Activated naive CD4-positive, alpha-beta T cell (primary cell): ENCODE measurements at regions not wholly inside any gene's neighbourhood (a gene's known extent, or its start where the extent isn't known, plus 50 kb on each side); places are given as distances from the start of the nearest gene placed in this dataset.
"Not testable (repeated sequence)": the region's sequence is repeated elsewhere in the genome, so short reads cannot be mapped to it uniquely, and the experiment has no call there.

Experiments
- DNase-seq, 4 experiments: peaks; one replicate each; lab custom pipeline; 2025; lab: John Stamatoyannopoulos, UW

DNA sequence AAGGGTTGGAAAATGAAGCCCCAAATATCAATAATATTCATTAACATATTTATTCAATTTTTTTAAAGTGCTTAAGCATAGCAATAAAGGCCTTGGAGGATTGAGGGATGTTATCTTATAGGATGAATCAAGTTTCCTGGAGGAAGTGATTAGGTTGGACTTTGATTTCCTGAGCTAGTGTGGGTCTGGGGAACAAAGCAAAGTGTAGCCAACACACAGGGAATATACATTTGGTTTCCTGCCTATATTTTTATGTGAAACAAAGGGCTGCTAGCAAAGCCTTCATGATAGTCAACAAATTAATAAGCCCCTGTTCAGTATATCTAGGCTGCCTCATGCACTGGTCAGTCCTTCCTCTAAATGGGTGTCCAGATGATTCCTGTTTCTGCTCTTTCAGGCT is 261.1 kb upstream of the IL12A start:
- no peak for DNase-seq

DNA sequence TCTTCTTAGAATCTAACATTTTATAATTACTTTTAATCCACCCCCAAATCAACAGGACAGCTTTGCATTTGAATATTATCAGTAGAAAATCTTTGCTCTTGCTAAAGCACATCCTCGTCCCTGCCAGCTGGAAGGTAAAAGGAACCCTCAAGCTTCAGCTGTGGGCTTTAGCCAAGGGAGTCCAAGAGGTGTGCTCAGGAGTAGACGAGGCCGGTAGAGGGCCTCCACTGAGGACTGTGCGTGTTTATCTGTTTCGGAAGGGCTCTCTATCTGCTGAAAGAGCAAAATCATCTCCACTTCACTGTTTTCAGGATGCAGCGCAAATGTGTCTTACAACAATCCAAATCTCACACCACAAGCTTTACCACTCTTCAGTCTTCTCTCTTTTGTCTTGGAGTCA is 257.4 kb upstream of the IL12A start:
- DNase-seq: no peak

DNA sequence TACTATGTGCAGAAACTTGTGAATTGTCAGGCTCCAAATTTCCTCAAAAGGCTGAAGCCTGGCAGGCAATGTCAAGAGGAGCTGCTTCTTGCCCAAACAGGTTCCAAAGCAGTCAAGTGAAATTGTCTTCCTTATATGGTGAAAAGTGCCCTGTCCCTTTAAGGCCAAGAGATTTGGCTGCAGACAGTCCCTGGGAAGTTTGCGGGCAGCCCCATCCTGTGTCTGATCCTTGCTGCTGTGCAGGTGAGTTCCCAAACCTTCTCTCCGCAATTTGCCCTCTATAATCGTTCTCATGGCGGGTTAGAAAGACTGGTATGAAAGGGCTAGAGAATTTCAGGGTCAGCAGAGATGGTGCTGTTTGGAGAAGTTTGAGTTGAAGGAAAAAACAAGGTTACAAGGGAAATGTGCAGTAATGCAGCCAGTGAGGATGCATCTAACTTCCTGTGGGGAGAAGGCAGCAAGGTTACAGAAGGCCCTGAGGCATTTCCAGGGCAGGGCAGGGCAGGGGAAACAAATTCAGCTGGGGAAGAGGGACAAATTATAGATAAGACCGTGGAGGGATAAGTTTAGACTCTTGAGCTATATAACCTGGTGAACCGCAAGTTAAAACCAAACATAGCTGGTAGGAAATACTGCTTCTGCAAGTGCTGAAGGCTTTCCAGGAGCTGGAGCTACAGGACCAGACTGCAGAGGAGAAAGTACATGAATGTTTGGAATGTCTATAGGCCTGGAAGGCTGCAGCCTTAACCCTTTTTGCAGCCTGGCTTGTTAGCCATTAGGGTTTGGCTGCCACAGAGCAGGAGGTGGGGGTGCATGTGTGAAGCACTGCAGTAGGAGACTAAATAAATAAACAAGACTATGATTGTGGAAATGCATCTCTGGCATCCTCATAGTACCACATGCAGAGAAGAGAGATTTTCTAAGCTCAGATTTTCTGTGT is 256.2 kb upstream of the IL12A start:
- DNase-seq: no peak

DNA sequence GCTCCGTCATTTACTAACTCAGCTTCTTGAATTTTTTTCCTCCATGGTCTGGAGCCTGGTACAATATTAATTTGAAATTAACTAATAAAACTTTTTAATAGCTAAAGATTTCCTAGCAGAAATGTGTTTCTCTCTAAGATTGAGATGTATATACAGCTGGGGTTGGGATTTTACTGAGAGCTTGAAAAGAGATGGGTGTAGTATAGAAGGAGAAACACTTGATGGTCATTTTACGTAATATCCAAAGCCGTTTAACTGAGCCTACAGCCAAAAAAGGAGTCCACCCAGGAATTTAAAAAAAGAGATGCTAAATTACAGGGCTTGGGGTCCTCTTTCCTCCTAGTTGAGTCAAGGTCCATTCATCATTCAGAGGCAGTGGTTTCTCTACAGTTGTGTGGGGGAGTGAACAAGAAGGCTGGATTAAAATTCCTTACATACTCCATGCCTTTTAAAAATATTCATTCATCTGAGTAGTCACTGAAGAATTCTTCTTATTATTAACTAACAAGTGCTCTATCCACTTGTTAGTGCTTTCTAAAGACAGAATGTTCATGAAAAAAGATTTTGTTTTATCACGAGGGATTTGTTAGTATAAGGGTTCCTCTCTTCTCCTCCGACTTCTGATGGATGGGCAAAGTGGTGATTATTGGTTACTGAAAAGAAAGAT is 255.3 kb upstream of the IL12A start:
- DNase-seq: no peak

DNA sequence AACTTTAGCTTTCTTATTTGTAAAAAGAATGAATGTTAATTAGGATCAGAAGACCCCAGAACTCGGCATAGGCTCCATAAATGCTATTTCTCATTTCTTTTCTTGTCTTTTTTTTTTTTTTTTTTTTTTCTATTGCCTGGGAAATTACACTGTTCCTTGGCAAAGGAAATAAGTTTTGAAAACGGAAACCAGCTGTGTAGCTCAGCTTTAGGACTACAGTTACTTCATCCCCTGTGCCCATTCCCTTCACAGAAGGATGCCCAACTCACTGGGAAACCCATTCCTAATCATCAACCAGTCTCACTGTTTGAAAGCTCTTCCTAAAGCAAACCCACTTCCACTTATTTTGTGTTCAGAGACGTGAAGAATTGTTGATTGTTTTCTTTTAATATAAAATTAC is 254.0 kb upstream of the IL12A start:
- DNase-seq: no peak

DNA sequence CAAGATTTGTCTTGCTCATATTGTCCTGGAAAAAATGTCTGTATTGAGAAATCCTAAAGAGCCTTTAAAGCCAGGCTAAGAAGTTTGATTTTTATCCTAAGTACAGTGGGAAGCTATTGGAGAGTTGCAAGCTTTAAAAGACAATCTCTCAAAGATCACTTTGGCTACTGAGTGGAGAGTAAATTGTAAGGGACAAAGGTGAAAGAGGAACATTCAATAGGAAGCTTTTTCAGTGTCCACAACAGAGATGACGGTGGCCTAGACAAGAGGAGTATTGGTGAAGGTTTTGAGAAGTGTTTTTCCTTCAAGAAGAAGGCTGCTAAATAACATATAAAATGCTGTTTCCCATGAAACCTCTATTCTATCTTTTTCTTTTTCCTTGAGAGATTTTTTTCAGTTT is 249.5 kb upstream of the IL12A start:
- DNase-seq: no peak

DNA sequence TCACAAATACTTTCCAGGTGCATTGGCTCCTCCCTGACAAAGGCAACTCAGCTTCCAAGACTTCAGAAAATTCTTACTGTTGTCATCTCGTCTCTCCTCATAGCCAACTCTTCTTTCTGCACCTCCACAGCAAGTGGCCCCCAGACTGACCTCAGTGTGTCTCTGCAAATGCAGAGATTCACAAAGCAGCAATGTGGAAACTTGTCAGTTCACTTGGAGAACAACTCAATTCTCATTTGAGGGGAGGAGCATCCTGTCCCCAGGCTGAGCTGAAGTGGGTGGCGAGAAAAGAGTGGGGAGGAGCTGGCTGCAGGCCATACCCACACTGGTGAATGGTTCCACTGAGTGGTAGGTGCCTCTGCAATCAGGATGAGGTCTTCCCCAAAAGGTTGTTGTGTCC is 248.7 kb upstream of the IL12A start:
- no peak for DNase-seq

DNA sequence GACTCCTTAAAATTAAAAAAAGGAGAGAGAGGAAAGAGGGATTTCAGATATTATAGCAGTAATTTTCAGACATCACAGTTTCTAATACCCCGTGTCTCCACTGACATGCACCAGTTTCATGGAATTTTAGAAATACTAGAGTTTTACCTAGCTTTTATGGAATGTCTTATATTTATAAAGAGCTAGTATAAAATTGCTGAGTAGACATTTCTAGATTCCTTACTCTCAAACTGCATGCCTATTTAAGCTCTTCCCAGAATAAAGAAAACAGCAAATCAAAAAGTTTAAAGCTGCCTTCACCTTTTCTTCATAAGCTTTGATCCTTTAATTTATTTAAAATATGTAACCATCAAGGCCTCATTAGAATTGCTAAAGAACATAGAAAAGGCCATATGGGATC is 247.4 kb upstream of the IL12A start:
- DNase-seq: no peak

DNA sequence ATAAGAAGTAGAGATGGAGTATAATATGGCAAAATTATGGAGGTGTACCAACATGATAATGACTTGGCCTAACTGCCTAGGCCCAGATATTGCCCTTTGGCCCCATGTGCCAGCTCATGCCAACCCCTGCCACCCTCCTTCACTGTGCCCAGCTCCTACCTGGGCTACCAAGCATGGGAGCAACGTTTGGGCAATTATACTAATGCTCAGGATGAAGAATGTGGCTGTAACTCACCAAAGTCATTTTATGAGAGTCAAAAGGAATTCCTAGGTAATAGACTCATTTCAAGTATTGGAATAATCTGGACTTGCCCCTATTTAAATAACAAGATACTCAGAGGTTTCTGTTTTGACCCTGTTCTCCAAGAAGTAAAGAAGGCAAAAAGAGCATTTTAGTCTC is 240.2 kb upstream of the IL12A start:
- no peak for DNase-seq

DNA sequence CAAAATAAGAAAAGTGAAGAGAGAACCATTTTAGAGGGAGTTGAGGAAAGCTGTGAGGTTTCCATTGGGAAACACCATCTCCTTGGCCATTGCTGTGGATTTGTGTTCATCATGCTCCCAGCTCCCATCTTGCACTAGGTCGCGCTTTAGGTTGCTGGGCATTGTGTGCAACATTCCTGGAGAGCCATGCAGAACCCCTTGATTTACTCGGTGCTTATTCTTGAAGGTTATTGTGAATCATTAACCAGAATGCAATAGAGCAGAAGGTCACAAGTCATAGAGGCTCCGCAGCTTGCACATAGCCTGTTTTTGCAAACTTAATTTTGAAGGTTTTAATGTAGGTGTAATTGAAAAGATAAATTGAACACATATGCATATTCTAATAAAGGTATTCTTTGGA is 239.2 kb upstream of the IL12A start:
- DNase-seq: no peak

DNA sequence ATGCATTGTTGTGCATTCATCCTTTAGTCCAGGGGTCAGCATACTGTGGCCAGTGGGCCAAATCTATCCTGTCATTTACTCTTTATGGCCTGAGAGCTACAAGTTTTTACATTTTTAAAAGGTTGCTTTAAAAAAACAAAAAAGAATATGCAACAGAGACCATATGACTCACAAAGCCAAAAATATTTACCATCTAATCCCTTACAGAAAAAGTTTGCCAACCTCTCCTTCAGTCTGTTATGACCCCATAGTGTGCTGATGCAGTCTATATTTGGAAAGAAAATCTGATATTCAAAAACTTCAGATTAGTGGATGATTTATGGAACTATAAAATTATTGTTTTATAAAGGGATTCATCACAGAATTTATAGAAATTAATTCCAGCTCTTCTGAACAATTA is 237.5 kb upstream of the IL12A start:
- no peak for DNase-seq

DNA sequence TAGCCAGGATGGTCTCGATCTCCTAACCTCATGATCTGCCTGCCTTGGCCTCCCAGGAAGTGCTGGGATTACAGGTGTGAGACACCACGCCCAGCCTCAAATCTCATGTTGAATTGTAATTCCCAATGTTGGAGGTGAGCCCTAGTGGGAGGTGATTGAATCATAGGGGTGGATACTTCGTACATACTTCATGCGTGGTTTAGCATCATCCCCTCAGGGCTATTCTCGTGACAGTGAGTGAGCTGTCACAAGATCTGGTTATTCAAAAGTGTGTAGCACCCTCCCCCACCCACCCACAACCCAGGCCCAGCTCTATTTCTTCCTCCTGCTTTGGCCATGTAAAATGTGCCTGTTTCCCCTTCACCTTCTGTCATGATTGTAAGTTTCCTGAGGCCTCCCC is 236.9 kb upstream of the IL12A start:
- DNase-seq: no peak

DNA sequence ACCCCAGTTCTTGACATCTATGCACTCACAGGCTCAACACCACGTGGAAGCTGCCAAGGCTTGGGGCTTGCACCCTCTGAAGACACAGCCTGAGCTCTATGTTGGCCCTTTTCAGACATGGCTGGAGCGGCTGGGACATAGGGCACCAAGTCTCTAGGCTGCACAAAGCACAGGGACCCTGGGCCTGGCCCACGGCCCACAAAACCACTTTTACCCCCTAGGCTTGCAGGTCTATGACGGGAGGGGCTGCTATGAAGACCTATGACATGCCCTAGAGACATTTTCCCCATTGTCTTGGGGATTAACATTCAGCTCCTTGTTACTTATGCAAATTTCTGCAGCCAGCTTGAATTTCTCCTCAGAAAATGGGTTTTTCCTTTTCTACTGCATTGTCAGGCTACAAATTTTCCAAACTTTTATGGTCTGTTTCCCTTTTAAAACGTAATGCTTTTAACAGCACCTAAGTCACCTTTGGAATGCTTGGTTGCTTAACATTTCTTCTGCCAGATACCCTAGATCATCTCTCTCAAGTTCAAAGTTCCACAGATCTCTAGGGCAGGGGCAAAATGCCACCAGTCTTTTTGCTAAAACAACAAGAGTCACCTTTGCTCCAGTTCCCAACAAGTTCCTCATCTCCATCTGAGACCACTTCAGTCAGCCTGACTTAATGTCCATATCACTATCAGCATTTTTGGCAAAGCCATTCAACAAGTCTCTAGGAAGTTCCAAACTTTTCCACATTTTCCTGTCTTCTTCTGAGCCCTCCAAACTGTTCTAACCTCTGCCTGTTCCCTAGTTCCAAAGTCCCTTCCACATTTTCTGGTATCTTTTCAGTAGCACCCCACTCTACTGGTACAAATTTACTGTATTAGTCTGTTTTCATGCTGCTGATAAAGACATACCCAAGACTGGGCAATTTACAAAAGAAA is 232.1 kb upstream of the IL12A start:
- not testable (repeated sequence) for DNase-seq

DNA sequence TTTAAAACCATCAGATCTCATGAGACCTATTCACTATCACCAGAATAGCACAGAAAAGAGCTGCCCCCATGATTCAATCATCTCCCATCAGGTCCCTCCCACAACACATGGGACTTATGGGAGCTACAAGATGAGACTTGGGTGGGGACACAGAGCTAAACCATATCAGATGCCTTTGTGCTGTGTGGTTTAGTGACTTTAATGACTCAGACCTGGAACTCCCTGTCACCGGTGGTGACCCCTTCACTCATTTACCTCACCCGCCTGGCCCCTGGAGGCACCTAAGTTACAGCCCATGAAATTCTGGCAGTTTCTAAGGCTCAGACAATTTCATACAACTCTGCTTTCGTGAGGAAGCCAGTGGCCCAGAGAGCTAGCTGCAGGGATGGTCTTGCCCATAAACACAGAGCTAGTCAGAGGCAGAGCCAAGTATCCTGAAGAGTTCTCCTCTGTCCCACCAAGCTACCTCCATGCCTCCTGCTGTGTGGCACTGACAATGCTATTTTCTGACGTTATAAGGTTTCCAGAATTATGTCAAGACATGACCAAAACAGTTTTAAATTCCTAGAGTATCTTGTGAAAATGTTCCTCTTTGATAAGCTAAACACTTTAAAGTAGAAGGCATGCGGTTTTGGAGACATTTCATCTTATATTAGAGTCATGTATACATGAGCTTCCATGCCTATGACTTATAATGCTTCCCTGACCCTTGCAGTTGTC is 231.1 kb upstream of the IL12A start:
- DNase-seq: no peak

DNA sequence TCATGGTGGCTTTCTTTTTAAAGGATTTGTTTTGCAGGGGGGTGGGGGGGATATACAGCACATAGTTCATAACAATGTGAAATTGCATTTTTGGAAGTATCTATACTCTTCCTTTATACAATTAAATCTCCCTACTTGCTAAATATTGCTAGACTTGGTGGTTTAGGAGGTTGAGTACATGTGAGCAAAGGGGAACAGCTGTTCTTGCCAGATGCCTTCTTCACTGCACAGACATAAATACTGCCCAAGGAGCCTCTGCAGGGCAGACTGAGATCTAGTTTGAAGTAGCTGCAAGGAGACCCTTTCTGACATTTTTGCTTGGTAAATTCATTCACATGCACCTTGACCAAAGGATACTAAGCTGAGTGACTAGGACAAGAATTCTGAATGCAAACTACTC is 228.6 kb upstream of the IL12A start:
- no peak for DNase-seq

DNA sequence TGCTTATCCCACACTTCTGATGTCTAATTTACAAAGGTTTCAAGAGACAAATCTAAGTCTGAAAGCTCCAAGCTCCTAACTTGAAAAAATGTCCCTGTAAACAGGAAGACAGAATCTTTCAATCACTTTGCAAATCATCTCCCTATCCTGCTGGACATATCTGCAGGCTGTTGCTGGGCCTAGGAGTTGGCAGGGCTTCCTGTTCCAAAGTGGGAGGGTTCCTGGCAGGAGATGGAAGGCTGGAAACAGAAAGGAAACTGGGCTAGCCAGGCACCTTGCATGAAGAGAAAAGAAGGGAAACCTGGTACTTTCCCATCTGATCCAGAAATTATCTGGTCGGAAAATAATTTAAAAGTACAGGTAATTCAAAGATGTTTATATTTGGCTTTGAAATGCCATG is 227.3 kb upstream of the IL12A start:
- no peak for DNase-seq

DNA sequence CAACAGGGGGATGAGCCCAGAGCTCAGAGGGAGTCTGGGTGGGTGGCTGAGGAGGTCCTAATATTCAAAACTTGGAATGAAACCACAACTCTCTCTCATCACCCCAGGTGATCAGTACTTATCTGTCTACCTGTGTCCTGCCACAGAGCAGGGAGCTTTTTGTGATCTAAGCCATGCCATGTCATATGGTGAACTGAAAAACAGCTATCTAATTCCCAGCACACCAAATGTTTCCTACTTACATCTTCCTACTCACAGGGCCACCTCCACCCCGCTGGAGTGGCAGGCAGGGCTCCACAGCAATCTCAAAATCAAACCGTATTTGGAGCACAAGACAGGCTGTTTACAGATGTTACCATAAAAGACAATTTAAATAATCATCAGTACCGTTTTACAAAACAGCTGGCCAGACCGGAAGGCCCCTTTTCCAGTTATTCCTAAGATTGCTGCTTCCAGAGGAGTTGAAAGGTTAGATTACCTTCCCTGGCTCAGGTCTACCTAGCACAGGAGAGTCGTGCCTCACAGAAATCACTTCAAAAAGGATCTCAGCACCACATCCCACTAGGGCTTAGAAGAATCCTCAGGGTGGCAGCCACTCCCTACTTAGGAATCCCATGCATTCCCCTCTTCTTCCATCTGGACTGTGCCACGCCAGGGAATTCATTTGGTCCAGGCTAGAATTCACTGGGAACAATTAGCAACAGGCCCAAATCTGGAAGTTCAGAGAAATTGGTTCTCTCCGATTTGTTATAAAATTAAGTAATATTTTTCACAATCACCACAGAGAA is 226.6 kb upstream of the IL12A start:
- DNase-seq: no peak

DNA sequence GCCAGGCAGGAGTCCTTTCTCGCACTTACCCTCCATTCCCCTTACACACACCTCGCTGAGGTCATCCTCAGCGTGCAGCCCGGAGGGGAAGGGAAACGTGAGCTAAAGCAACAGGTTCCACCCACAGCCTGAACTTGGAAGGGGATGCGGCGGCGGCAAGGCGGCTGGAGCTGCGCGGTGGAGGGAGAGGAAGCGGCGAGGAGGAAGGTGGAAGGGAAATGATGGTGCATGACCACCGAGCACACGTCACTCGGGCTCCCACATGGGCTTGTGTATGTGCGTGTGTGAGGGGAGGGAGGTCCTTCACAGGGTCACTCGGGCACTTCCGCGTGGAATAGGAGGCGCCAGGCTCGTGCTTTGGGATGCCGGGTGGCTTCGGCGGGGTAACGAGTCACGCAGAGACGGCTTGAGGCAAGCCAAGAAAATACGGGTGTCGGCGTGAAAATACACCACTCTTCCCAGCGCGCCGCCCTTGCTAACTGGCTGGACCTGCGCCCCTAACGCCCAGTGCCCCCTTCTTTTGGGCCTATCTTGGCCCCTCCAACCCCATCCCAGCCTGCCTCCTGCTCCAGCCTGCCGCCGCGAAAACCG is 225.5 kb upstream of the IL12A start:
- no peak for DNase-seq

DNA sequence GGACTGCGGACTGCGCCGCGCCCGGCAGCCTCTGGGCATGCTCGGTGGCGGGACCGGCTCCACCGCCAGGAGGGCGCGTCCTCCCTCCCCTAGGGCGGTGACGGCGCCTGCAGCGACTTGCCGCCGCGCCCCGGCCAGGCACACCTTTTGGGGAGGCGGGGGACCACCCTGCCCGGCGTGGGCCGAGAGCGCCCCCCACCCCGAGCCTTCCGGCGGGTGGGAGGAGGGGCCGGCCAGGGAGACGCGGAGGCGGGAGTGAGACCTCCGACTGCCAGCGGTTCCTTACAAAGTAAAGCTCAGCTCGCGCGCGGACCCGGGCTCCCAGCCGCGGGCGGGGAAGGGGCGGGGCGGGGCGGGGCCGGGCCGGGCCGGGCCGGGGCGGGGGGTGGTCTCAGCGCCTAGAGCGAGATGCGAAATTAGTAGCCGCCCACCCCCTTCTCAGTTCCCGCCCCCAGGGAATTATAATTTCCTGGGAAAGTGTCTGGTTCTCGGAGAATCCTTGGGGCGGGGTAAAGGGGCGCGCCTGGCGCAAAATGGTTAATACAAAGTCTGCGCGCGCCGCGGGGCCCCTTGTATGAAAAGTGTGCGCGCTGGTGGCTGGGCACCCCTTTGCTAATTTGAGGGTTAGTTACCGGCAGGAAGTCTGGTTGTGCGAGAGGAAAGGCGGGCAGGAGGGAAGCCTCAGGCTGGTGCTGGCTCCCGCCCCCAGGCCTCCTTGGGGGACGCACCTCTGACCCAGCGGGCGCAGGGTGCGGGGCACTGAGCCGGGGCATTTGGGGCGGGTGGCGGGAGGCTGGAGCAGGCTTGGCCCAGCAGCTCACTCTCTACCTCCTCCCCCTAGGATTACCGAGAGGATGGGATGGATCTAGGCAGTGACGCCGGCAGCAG is 224.8 kb upstream of the IL12A start:
- DNase-seq: no peak
